ENCODE measurements at regions not wholly inside any gene's neighbourhood (a gene's known extent, or its start where the extent isn't known, plus 50 kb on each side); places are given as distances from the start of the nearest gene placed in this dataset.
"Not testable (repeated sequence)": the region's sequence is repeated elsewhere in the genome, so short reads cannot be mapped to it uniquely, and the experiment has no call there.

- no peak for DNase-seq (ENCODE audit: low read depth)
Observed at GRCh38 chr5:110872200-110872599, 133.4 kb downstream of the SLC25A46 start.

- no peak for DNase-seq (ENCODE audit: low read depth)
Observed at GRCh38 chr5:110872963-110873362, 134.2 kb downstream of the SLC25A46 start.

- no peak for DNase-seq (ENCODE audit: low read depth)
Observed at GRCh38 chr5:110873773-110874437, 135.1 kb downstream of the SLC25A46 start.

- DNase-seq (ENCODE audit: low read depth), result not testable (repeated sequence)
Observed at GRCh38 chr5:110875115-110875514, 136.3 kb downstream of the SLC25A46 start.

GRCh38 chr5:110878115-110878514 is 139.3 kb downstream of the SLC25A46 start:
- no peak for DNase-seq (ENCODE audit: low read depth)

GRCh38 chr5:110879675-110880074 is 140.9 kb downstream of the SLC25A46 start:
- DNase-seq (ENCODE audit: low read depth), result no peak

GRCh38 chr5:110880413-110880812 is 141.6 kb downstream of the SLC25A46 start:
- DNase-seq (ENCODE audit: low read depth), result peak; percentile 53

GRCh38 chr5:110884005-110884404 is 145.2 kb downstream of the SLC25A46 start:
- DNase-seq (ENCODE audit: low read depth), result no peak

- DNase-seq (ENCODE audit: low read depth), result not testable (repeated sequence)
Observed at GRCh38 chr5:110887170-110887569, 148.4 kb downstream of the SLC25A46 start.

- DNase-seq (ENCODE audit: low read depth), result not testable (repeated sequence)
Observed at GRCh38 chr5:110893854-110894483, 155.2 kb downstream of the SLC25A46 start.

GRCh38 chr5:110894805-110895204 is 156.0 kb downstream of the SLC25A46 start:
- no peak for DNase-seq (ENCODE audit: low read depth)

GRCh38 chr5:110896901-110897300 is 158.1 kb downstream of the SLC25A46 start:
- DNase-seq (ENCODE audit: low read depth), result no peak

- no peak for DNase-seq (ENCODE audit: low read depth)
Observed at GRCh38 chr5:110899566-110900412, 161.0 kb downstream of the SLC25A46 start.

- no peak for DNase-seq (ENCODE audit: low read depth)
Observed at GRCh38 chr5:110900829-110901228, 162.0 kb downstream of the SLC25A46 start.

GRCh38 chr5:110903966-110904365 is 165.2 kb downstream of the SLC25A46 start:
- DNase-seq (ENCODE audit: low read depth), result no peak

GRCh38 chr5:110908848-110909247 is 162.7 kb upstream of the TSLP start:
- no peak for DNase-seq (ENCODE audit: low read depth)

GRCh38 chr5:110909415-110909814 is 162.1 kb upstream of the TSLP start:
- DNase-seq (ENCODE audit: low read depth), result no peak

GRCh38 chr5:110909950-110910349 is 161.6 kb upstream of the TSLP start:
- no peak for DNase-seq (ENCODE audit: low read depth)

- no peak for DNase-seq (ENCODE audit: low read depth)
Observed at GRCh38 chr5:110913221-110913620, 158.3 kb upstream of the TSLP start.

- peak; percentile 61 for DNase-seq (ENCODE audit: low read depth)
Observed at GRCh38 chr5:110916381-110917049, 155.0 kb upstream of the TSLP start.

- DNase-seq (ENCODE audit: low read depth), result no peak
Observed at GRCh38 chr5:110917161-110917875, 154.2 kb upstream of the TSLP start.

GRCh38 chr5:110918683-110919082 is 152.8 kb upstream of the TSLP start:
- DNase-seq (ENCODE audit: low read depth), result no peak

Data from GM04504 (cell line).